8988T (cell line): ENCODE measurements at regions not wholly inside any gene's neighbourhood (a gene's known extent, or its start where the extent isn't known, plus 50 kb on each side); places are given as distances from the start of the nearest gene placed in this dataset.

Experiments
- DNase-seq: peaks from one replicate; pipeline ENCODE4 v3.0.0; 2011

GRCh38 chr5:10875201-10875768, 114.3 kb upstream of the DAP start:
- no peak for DNase-seq

GRCh38 chr5:10874541-10874940, 113.5 kb upstream of the DAP start:
- DNase-seq: no peak

GRCh38 chr5:10870791-10871190, 109.8 kb upstream of the DAP start:
- DNase-seq: no peak

GRCh38 chr5:10868956-10869355, 107.9 kb upstream of the DAP start:
- DNase-seq: no peak

- no peak for DNase-seq
Measured at GRCh38 chr5:10867389-10868303, 106.6 kb upstream of the DAP start.

- no peak for DNase-seq
Measured at GRCh38 chr5:10866913-10867312, 105.9 kb upstream of the DAP start.

GRCh38 chr5:10863763-10864383, 102.8 kb upstream of the DAP start:
- peak; percentile 94 for DNase-seq

- DNase-seq: no peak
Measured at GRCh38 chr5:10862085-10862484, 101.1 kb upstream of the DAP start.

- no peak for DNase-seq
Measured at GRCh38 chr5:10861423-10861790, 100.4 kb upstream of the DAP start.

GRCh38 chr5:10860645-10861422, 99.8 kb upstream of the DAP start:
- DNase-seq: no peak

GRCh38 chr5:10860196-10860543, 99.1 kb upstream of the DAP start:
- DNase-seq: no peak

- DNase-seq: no peak
Measured at GRCh38 chr5:10859393-10860195, 98.6 kb upstream of the DAP start.

GRCh38 chr5:10858945-10859344, 97.9 kb upstream of the DAP start:
- no peak for DNase-seq

GRCh38 chr5:10858307-10858706, 97.3 kb upstream of the DAP start:
- no peak for DNase-seq

GRCh38 chr5:10857338-10857733, 96.3 kb upstream of the DAP start:
- DNase-seq: no peak

- peak; percentile 77 for DNase-seq
Measured at GRCh38 chr5:10856683-10857337, 95.8 kb upstream of the DAP start.

GRCh38 chr5:10856071-10856470, 95.0 kb upstream of the DAP start:
- DNase-seq: no peak

GRCh38 chr5:10854506-10855277, 93.7 kb upstream of the DAP start:
- DNase-seq: no peak

GRCh38 chr5:10853154-10853553, 92.1 kb upstream of the DAP start:
- no peak for DNase-seq

GRCh38 chr5:10849278-10849677, 88.2 kb upstream of the DAP start:
- no peak for DNase-seq

GRCh38 chr5:10844016-10844415, 83.0 kb upstream of the DAP start:
- no peak for DNase-seq
